SU-DHL-6 (cell line): ENCODE measurements at regions not wholly inside any gene's neighbourhood (a gene's known extent, or its start where the extent isn't known, plus 50 kb on each side); places are given as distances from the start of the nearest gene placed in this dataset.

Experiments used
- EZH2phosphoT487 ChIP-seq: fragments of 200-600 bp; sonication (generic), shearing (Covaris generic); conservative IDR thresholded peaks from 2 replicates; pipeline ENCODE4 v1.6.1; 2018; ENCODE audit warnings: mild to moderate bottlenecking, antibody characterized with exemption, low read length, moderate library complexity, mixed read lengths
- TF ChIP-seq, protein P1 (sequence below): fragments of 200-600 bp; sonication (generic); IDR thresholded peaks from one replicate; pipeline ENCODE4 v1.5.1; 2017; ENCODE audit warnings: antibody characterized with exemption, mild to moderate bottlenecking, low read length, moderate library complexity; ENCODE audit not compliant: insufficient read depth, poor library complexity, severe bottlenecking

DNA sequence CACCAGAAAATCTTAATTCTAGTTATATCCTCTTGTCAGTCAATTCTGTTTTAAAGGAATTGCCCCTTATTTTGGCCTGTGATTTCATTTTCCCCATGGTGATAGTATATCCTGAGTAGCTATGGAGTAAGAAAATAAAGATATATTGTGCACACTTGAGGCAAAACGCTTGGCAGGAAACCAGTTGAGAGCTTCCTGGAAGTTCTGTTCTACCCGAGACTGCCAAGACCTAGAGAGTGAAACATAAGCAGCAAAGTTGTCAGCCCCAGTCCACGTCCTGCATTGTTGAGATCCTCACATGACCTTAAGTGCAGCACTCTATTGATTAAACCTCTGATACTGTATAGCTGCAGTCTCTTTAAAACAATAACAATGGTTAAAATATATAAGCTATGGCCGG is 235.2 kb downstream of the CDC14C start:
- TF ChIP-seq EZH2phosphoT487, result no peak
- TF ChIP-seq, protein P1, sequence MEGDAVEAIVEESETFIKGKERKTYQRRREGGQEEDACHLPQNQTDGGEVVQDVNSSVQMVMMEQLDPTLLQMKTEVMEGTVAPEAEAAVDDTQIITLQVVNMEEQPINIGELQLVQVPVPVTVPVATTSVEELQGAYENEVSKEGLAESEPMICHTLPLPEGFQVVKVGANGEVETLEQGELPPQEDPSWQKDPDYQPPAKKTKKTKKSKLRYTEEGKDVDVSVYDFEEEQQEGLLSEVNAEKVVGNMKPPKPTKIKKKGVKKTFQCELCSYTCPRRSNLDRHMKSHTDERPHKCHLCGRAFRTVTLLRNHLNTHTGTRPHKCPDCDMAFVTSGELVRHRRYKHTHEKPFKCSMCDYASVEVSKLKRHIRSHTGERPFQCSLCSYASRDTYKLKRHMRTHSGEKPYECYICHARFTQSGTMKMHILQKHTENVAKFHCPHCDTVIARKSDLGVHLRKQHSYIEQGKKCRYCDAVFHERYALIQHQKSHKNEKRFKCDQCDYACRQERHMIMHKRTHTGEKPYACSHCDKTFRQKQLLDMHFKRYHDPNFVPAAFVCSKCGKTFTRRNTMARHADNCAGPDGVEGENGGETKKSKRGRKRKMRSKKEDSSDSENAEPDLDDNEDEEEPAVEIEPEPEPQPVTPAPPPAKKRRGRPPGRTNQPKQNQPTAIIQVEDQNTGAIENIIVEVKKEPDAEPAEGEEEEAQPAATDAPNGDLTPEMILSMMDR, result no peak
